ENCODE measurements at regions not wholly inside any gene's neighbourhood (a gene's known extent, or its start where the extent isn't known, plus 50 kb on each side); places are given as distances from the start of the nearest gene placed in this dataset.

DNA sequence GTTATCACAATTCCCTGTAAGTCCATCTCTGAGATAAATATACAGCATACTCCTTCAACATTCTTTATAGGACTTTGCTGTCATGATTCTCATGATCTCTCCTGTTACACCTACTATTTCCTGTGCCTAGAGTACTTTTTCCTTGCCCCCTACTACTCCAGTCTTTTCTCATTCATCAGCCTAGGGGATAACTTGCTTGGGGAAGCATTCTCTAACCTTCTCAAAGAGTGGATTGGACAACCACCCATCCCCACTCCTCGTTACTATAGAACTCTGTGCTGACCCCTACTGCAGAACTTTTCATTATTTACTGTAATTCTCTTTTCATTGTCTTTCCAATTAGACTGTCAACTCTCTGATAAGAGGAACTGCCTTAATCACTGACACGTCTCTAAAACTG, 57.4 kb upstream of the TFEC start:
- no peak for TF ChIP-seq POLR2A (IDR thresholded peaks at IDR 0.05; ENCODE audit: low read length)
- TF ChIP-seq GATA1 (IDR thresholded peaks at IDR 0.05; ENCODE audit: low read depth, low read length) = no peak
